Stimulated activated CD4-positive, alpha-beta T cell treated with anti-CD3 and anti-CD28 coated beads, Interleukin-15, amount 100 ng/mL, for 24 hours (primary cell): ENCODE measurements at regions not wholly inside any gene's neighbourhood (a gene's known extent, or its start where the extent isn't known, plus 50 kb on each side); places are given as distances from the start of the nearest gene placed in this dataset.
A peak's percentile ranks its signal among the peaks of the same experiment; 100 is the strongest.

Experiments
- DNase-seq: peaks from one replicate; pipeline ENCODE4 v3.0.0-alpha.2; 2020

- no peak for DNase-seq
Measured at GRCh38 chr12:127358888-127359287, 908.1 kb upstream of the TMEM132C start.

GRCh38 chr12:127360580-127360979 is 906.4 kb upstream of the TMEM132C start:
- no peak for DNase-seq

GRCh38 chr12:127362121-127362520 is 904.8 kb upstream of the TMEM132C start:
- no peak for DNase-seq

GRCh38 chr12:127363392-127363791 is 903.6 kb upstream of the TMEM132C start:
- DNase-seq: no peak

- DNase-seq: no peak
Measured at GRCh38 chr12:127373559-127373958, 893.4 kb upstream of the TMEM132C start.

- DNase-seq: no peak
Measured at GRCh38 chr12:127374447-127374846, 892.5 kb upstream of the TMEM132C start.

GRCh38 chr12:127381043-127381668 is 885.8 kb upstream of the TMEM132C start:
- peak; percentile 51 for DNase-seq

GRCh38 chr12:127381681-127382080 is 885.3 kb upstream of the TMEM132C start:
- DNase-seq: no peak

- no peak for DNase-seq
Measured at GRCh38 chr12:127383281-127383680, 883.7 kb upstream of the TMEM132C start.

GRCh38 chr12:127386723-127387122 is 880.2 kb upstream of the TMEM132C start:
- DNase-seq: no peak

GRCh38 chr12:127388985-127389384 is 878.0 kb upstream of the TMEM132C start:
- DNase-seq: no peak

GRCh38 chr12:127389923-127390322 is 877.0 kb upstream of the TMEM132C start:
- DNase-seq: no peak

- DNase-seq: no peak
Measured at GRCh38 chr12:127393465-127393864, 873.5 kb upstream of the TMEM132C start.

- no peak for DNase-seq
Measured at GRCh38 chr12:127393896-127394295, 873.1 kb upstream of the TMEM132C start.

- DNase-seq: no peak
Measured at GRCh38 chr12:127396734-127397133, 870.2 kb upstream of the TMEM132C start.

- no peak for DNase-seq
Measured at GRCh38 chr12:127398016-127398710, 868.8 kb upstream of the TMEM132C start.

- no peak for DNase-seq
Measured at GRCh38 chr12:127399451-127399850, 867.5 kb upstream of the TMEM132C start.

GRCh38 chr12:127400221-127400620 is 866.7 kb upstream of the TMEM132C start:
- no peak for DNase-seq

GRCh38 chr12:127401005-127401404 is 866.0 kb upstream of the TMEM132C start:
- DNase-seq: no peak

- DNase-seq: no peak
Measured at GRCh38 chr12:127401536-127401935, 865.4 kb upstream of the TMEM132C start.

GRCh38 chr12:127411166-127411915 is 855.6 kb upstream of the TMEM132C start:
- no peak for DNase-seq

GRCh38 chr12:127411981-127412380 is 855.0 kb upstream of the TMEM132C start:
- no peak for DNase-seq

- DNase-seq: no peak
Measured at GRCh38 chr12:127412866-127413265, 854.1 kb upstream of the TMEM132C start.

- DNase-seq: no peak
Measured at GRCh38 chr12:127414186-127414585, 852.8 kb upstream of the TMEM132C start.
